GM12878 (cell line): ENCODE measurements at regions not wholly inside any gene's neighbourhood (a gene's known extent, or its start where the extent isn't known, plus 50 kb on each side); places are given as distances from the start of the nearest gene placed in this dataset.

ENCODE experiments used
- CTCF ChIP-seq, 3 experiments: IDR thresholded peaks in 2 of 3; conservative IDR thresholded peaks in 1 of 3; 2 replicates each; pipeline ENCODE4 v1.5.1; 2011; ENCODE audit warnings: low read depth in 3 of 3, low read length in 3 of 3, mild to moderate bottlenecking in 3 of 3, control low read depth in 2 of 3, moderate library complexity in 2 of 3, inconsistent platforms in 1 of 3, mixed read lengths in 1 of 3; ENCODE audit not compliant: control insufficient read depth in 2 of 3, insufficient read depth in 1 of 3; ENCODE audit errors: extremely low read depth in 1 of 3
- REST ChIP-seq: IDR thresholded peaks from 2 replicates; pipeline ENCODE4 v1.6.1; 2012; ENCODE audit warnings: mild to moderate bottlenecking, low read depth, low read length
- SMARCA5 ChIP-seq: fragments of 450-650 bp; IDR thresholded peaks from 2 replicates; pipeline ENCODE4 v1.6.1; 2017; ENCODE audit warnings: mild to moderate bottlenecking
- YBX1 ChIP-seq: fragments of 450-650 bp; IDR thresholded peaks from 2 replicates; pipeline ENCODE4 v1.6.1; 2016; ENCODE audit warnings: antibody characterized with exemption
- ZZZ3 ChIP-seq: IDR thresholded peaks from 2 replicates; pipeline ENCODE4 v1.6.1; 2011; ENCODE audit warnings: low read depth; ENCODE audit not compliant: control insufficient read depth, insufficient read length

- TF ChIP-seq SMARCA5, result no peak
- TF ChIP-seq REST, result no peak
- TF ChIP-seq ZZZ3, result no peak
- TF ChIP-seq CTCF (IDR thresholded peaks at IDR 0.05 in 2 of 3, conservative IDR thresholded peaks at IDR 0.05 in 1 of 3; ENCODE audit: control insufficient read depth in 2 of 3, extremely low read depth in 1 of 3, insufficient read depth in 1 of 3, low read depth in 3 of 3, low read length in 3 of 3), result no peak
- no peak for TF ChIP-seq YBX1
Observed at GRCh38 chr11:104534278-104534677, 364.0 kb downstream of the CASP12 start.
